Memory B cell (primary cell): ENCODE measurements at regions not wholly inside any gene's neighbourhood (a gene's known extent, or its start where the extent isn't known, plus 50 kb on each side); places are given as distances from the start of the nearest gene placed in this dataset.

Experiments
- ATAC-seq: fragments of 150-1000 bp; cut with Tn5 transposase; 2 replicates; pipeline ENCODE4 v1.10.0; 2021; ENCODE audit warnings: low read depth, mild to moderate bottlenecking, moderate library complexity
- DNase-seq, 2 donors: peaks; one replicate each; pipeline ENCODE4 v3.0.0; 2022; ENCODE audit warnings: low spot score in 2 of 2
- H3K27ac Mint-ChIP-seq: one replicate; pipeline ENCODE4 v1.8.0; 2022; ENCODE audit warnings: mild to moderate bottlenecking, moderate library complexity, mixed read lengths
- H3K27me3 Mint-ChIP-seq: one replicate; pipeline ENCODE4 v1.8.0; 2022; ENCODE audit warnings: mixed read lengths
- H3K36me3 Mint-ChIP-seq: one replicate; pipeline ENCODE4 v1.8.0; 2022; ENCODE audit warnings: mild to moderate bottlenecking, mixed read lengths
- H3K4me1 Mint-ChIP-seq: one replicate; pipeline ENCODE4 v1.8.0; 2022; ENCODE audit warnings: mixed read lengths
- H3K4me3 Mint-ChIP-seq: one replicate; pipeline ENCODE4 v1.8.0; 2022; ENCODE audit warnings: mild to moderate bottlenecking, moderate library complexity, mixed read lengths
- H3K9me3 Mint-ChIP-seq: one replicate; pipeline ENCODE4 v1.8.0; 2022; ENCODE audit warnings: mixed read lengths

- Mint-ChIP-seq H3K4me1 (peaks cover 3% of the 10 kb centered on the region), H3K4me3 (no peak overlapping the region), H3K9me3 (no peaks in the 10 kb centered on the region), H3K36me3 (no peaks in the 10 kb centered on the region), H3K27me3 (peaks cover 2% of the 10 kb centered on the region), H3K27ac (no peak overlapping the region)
- no peak for DNase-seq
- ATAC-seq: no peak
These were observed 152.8 kb upstream of the ANK2 start for GRCh38 chr4:112896609-112897190.

- ATAC-seq: no peak
- Mint-ChIP-seq H3K4me1 (peaks cover 3% of the 10 kb centered on the region), H3K4me3 (no peak overlapping the region), H3K27ac (no peak overlapping the region), H3K36me3 (no peaks in the 10 kb centered on the region), H3K27me3 (peaks cover 2% of the 10 kb centered on the region), H3K9me3 (no peaks in the 10 kb centered on the region)
- no peak for DNase-seq
These were observed 151.9 kb upstream of the ANK2 start for GRCh38 chr4:112897543-112897942.

GRCh38 chr4:112898357-112899141, 150.9 kb upstream of the ANK2 start:
- Mint-ChIP-seq H3K4me3 (no peak overlapping the region), H3K4me1 (peaks cover 3% of the 10 kb centered on the region), H3K27ac (no peak overlapping the region), H3K36me3 (no peaks in the 10 kb centered on the region), H3K9me3 (no peaks in the 10 kb centered on the region), H3K27me3 (peaks cover 2% of the 10 kb centered on the region)
- no peak for ATAC-seq
- DNase-seq: no peak

GRCh38 chr4:112900416-112900815, 149.0 kb upstream of the ANK2 start:
- ATAC-seq (no peak), DNase-seq (no peak)
- Mint-ChIP-seq H3K27ac (no peak overlapping the region), H3K27me3 (peaks cover 2% of the 10 kb centered on the region), H3K36me3 (no peaks in the 10 kb centered on the region), H3K4me1 (peaks cover 3% of the 10 kb centered on the region), H3K4me3 (no peak overlapping the region), H3K9me3 (no peaks in the 10 kb centered on the region)

GRCh38 chr4:112901962-112902411, 147.5 kb upstream of the ANK2 start:
- no peaks in the 10 kb centered on the region for H3K9me3 Mint-ChIP-seq
- ATAC-seq: no peak
- no peaks in the 10 kb centered on the region for H3K36me3 Mint-ChIP-seq
- H3K4me3 Mint-ChIP-seq: no peak overlapping the region
- DNase-seq: no peak
- H3K4me1 Mint-ChIP-seq: no peaks in the 10 kb centered on the region
- H3K27ac Mint-ChIP-seq: no peak overlapping the region
- peaks cover 5% of the 10 kb centered on the region for H3K27me3 Mint-ChIP-seq

- ATAC-seq: no peak
- H3K27ac Mint-ChIP-seq: no peak overlapping the region
These were observed 143.7 kb upstream of the ANK2 start for GRCh38 chr4:112905728-112906127.

GRCh38 chr4:112908511-112908910, 140.9 kb upstream of the ANK2 start:
- Mint-ChIP-seq H3K36me3 (no peaks in the 10 kb centered on the region), H3K4me3 (no peak overlapping the region), H3K9me3 (no peaks in the 10 kb centered on the region), H3K4me1 (peaks cover 5% of the 10 kb centered on the region), H3K27ac (no peak overlapping the region), H3K27me3 (peaks cover 4% of the 10 kb centered on the region)
- DNase-seq (no peak), ATAC-seq (no peak)

More at GRCh38 chr4:112905728-112906127, 143.7 kb upstream of the ANK2 start:
- Mint-ChIP-seq H3K27me3 (peaks cover 4% of the 10 kb centered on the region), H3K4me3 (no peak overlapping the region), H3K9me3 (no peaks in the 10 kb centered on the region), H3K36me3 (no peaks in the 10 kb centered on the region), H3K4me1 (peaks cover 5% of the 10 kb centered on the region)
- no peak for DNase-seq

GRCh38 chr4:112910109-112910736, 139.2 kb upstream of the ANK2 start:
- ATAC-seq (peak; percentile 79), DNase-seq (no peak)
- Mint-ChIP-seq H3K4me1 (peaks cover 5% of the 10 kb centered on the region), H3K27ac (no peak overlapping the region), H3K9me3 (no peaks in the 10 kb centered on the region), H3K36me3 (no peaks in the 10 kb centered on the region), H3K27me3 (peaks cover 4% of the 10 kb centered on the region), H3K4me3 (peak overlapping the region; percentile 67)

GRCh38 chr4:112916868-112917267, 132.6 kb upstream of the ANK2 start:
- H3K36me3 Mint-ChIP-seq: no peaks in the 10 kb centered on the region
- no peak overlapping the region for H3K4me3 Mint-ChIP-seq
- H3K27ac Mint-ChIP-seq: no peak overlapping the region
- DNase-seq: no peak
- H3K27me3 Mint-ChIP-seq: no peaks in the 10 kb centered on the region
- no peaks in the 10 kb centered on the region for H3K4me1 Mint-ChIP-seq
- H3K9me3 Mint-ChIP-seq: no peaks in the 10 kb centered on the region
- ATAC-seq: no peak

- Mint-ChIP-seq H3K36me3 (no peaks in the 10 kb centered on the region), H3K27ac (no peak overlapping the region), H3K9me3 (no peaks in the 10 kb centered on the region), H3K27me3 (no peaks in the 10 kb centered on the region), H3K4me1 (no peaks in the 10 kb centered on the region), H3K4me3 (no peak overlapping the region)
- ATAC-seq (no peak), DNase-seq (no peak)
These were observed 125.9 kb upstream of the ANK2 start for GRCh38 chr4:112923516-112923915.

GRCh38 chr4:112926819-112927218, 122.6 kb upstream of the ANK2 start:
- H3K36me3 Mint-ChIP-seq: peaks cover 2% of the 10 kb centered on the region
- no peaks in the 10 kb centered on the region for H3K4me1 Mint-ChIP-seq
- peaks cover 6% of the 10 kb centered on the region for H3K27me3 Mint-ChIP-seq
- H3K4me3 Mint-ChIP-seq: no peak overlapping the region
- H3K9me3 Mint-ChIP-seq: peaks cover 1% of the 10 kb centered on the region
- H3K27ac Mint-ChIP-seq: no peak overlapping the region
- no peak for ATAC-seq
- DNase-seq: no peak

- Mint-ChIP-seq H3K9me3 (peaks cover 1% of the 10 kb centered on the region), H3K27me3 (peaks cover 6% of the 10 kb centered on the region), H3K27ac (no peak overlapping the region), H3K4me1 (no peaks in the 10 kb centered on the region), H3K4me3 (no peak overlapping the region), H3K36me3 (peaks cover 2% of the 10 kb centered on the region)
- ATAC-seq: no peak
- no peak for DNase-seq
These were observed 121.9 kb upstream of the ANK2 start for GRCh38 chr4:112927544-112927943.

- H3K4me3 Mint-ChIP-seq: no peak overlapping the region
- H3K4me1 Mint-ChIP-seq: no peaks in the 10 kb centered on the region
- H3K27me3 Mint-ChIP-seq: peaks cover 6% of the 10 kb centered on the region
- ATAC-seq: no peak
- no peak for DNase-seq
- peaks cover 2% of the 10 kb centered on the region for H3K36me3 Mint-ChIP-seq
- peak overlapping the region; percentile 21 for H3K27ac Mint-ChIP-seq
- peaks cover 1% of the 10 kb centered on the region for H3K9me3 Mint-ChIP-seq
These were observed 118.5 kb upstream of the ANK2 start for GRCh38 chr4:112931001-112931400.

GRCh38 chr4:112933790-112934189, 115.7 kb upstream of the ANK2 start:
- Mint-ChIP-seq H3K27me3 (peaks cover 6% of the 10 kb centered on the region), H3K36me3 (peaks cover 2% of the 10 kb centered on the region), H3K27ac (no peak overlapping the region), H3K4me3 (no peak overlapping the region), H3K4me1 (no peaks in the 10 kb centered on the region), H3K9me3 (peaks cover 1% of the 10 kb centered on the region)
- no peak for ATAC-seq
- no peak for DNase-seq
